Vagina (tissue), 2 donors: ENCODE measurements at regions not wholly inside any gene's neighbourhood (a gene's known extent, or its start where the extent isn't known, plus 50 kb on each side); places are given as distances from the start of the nearest gene placed in this dataset.
"Not testable (repeated sequence)": the region's sequence is repeated elsewhere in the genome, so short reads cannot be mapped to it uniquely, and the experiment has no call there.

Experiments used
- DNase-seq, 2 donors: peaks; one replicate each; pipeline ENCODE4 v3.0.0-alpha.2; 2017; ENCODE audit errors: extremely low spot score in 2 of 2
- H3K27ac ChIP-seq: fragments of 200-600 bp; sonication (generic); one replicate; pipeline ENCODE4 v1.5.1; 2019
- H3K27me3 ChIP-seq: fragments of 200-600 bp; sonication (generic); one replicate; pipeline ENCODE4 v1.5.1; 2019
- H3K36me3 ChIP-seq, 2 donors: fragments of 200-600 bp; sonication (generic); one replicate each; pipeline ENCODE4 v1.5.1; 2017 to 2019
- H3K4me1 ChIP-seq: fragments of 200-600 bp; sonication (generic); one replicate; pipeline ENCODE4 v1.5.1; 2019
- H3K4me3 ChIP-seq, 2 donors: fragments of 200-600 bp; sonication (generic); 1 replicate in 1 of 2; 2 replicates in 1 of 2; pipeline ENCODE4 v1.5.1; 2016 to 2019
- H3K9me3 ChIP-seq: fragments of 200-600 bp; sonication (generic); one replicate; pipeline ENCODE4 v1.5.1; 2019
- CTCF ChIP-seq, 3 experiments: fragments of 450-650 bp in 2 of 3; fragments of 200-600 bp in 1 of 3; sonication (generic) in 1 of 3; IDR thresholded peaks; one replicate each; pipeline ENCODE4 v1.5.1; 2017 to 2019; ENCODE audit warnings: antibody characterized with exemption in 3 of 3, mild to moderate bottlenecking in 2 of 3, moderate library complexity in 2 of 3
- POLR2A ChIP-seq, 2 donors: fragments of 450-650 bp; IDR thresholded peaks; one replicate each; pipeline ENCODE4 v1.6.1; 2017; ENCODE audit warnings: antibody characterized with exemption in 2 of 2, mild to moderate bottlenecking in 2 of 2, moderate library complexity in 2 of 2
- POLR2AphosphoS5 ChIP-seq, 2 donors: sonication (generic); formaldehyde crosslinking; IDR thresholded peaks; one replicate each; pipeline ENCODE4 v1.9.0; 2017; ENCODE audit warnings: antibody characterized with exemption in 2 of 2, mild to moderate bottlenecking in 2 of 2, low read depth in 1 of 2; ENCODE audit not compliant: insufficient read depth in 1 of 2
- intact Hi-C: fragments of 100-400 bp; cut with DNase I; formaldehyde crosslinking; loops from one replicate; pipeline ENCODE4 v1.15.1; 2023

DNA sequence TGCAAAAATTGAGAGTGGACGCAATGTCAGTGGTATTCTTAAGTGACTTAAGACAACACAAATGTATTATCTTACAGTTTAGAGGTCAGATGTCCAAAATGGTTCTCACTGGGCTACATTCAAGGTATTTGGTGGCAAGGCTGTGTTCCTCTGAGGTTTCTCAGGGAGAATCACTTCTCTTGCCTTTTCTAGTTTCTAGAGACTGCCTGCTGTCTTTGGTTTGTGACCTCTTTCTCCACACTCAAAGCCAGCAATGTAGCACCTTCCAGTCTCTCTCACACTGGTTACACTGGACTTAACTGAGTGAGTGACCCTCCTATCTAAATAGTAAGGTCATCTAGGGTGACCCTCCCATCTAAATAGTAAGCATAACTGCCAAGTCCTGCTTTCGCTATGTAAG lies 613.2 kb upstream of the COBL start:
- H3K4me3 ChIP-seq = no peak overlapping the region
- H3K36me3 ChIP-seq = no peaks in the 10 kb centered on the region
- H3K4me1 ChIP-seq = no peaks in the 10 kb centered on the region
- H3K9me3 ChIP-seq = no peaks in the 10 kb centered on the region
- no peak for DNase-seq
- intact Hi-C loops = no loop called here
- H3K27ac ChIP-seq = no peak overlapping the region
- no peaks in the 10 kb centered on the region for H3K27me3 ChIP-seq
- TF ChIP-seq POLR2AphosphoS5 (IDR thresholded peaks at IDR 0.05; ENCODE audit: insufficient read depth in 1 of 2, low read depth in 1 of 2) = no peak

- Histone ChIP-seq H3K4me1 (no peaks in the 10 kb centered on the region), H3K9me3 (no peaks in the 10 kb centered on the region), H3K27me3 (no peaks in the 10 kb centered on the region), H3K27ac (no peak overlapping the region), H3K36me3 (no peaks in the 10 kb centered on the region), H3K4me3 (no peak overlapping the region)
- TF ChIP-seq CTCF (IDR thresholded peaks at IDR 0.05) = no peak
- no peak for TF ChIP-seq POLR2AphosphoS5 (IDR thresholded peaks at IDR 0.05; ENCODE audit: insufficient read depth in 1 of 2, low read depth in 1 of 2)
- TF ChIP-seq POLR2A (IDR thresholded peaks at IDR 0.05) = no peak
- no peak for DNase-seq
- intact Hi-C loops = no loop called here
Measured at GRCh38 chr7:51927738-51928137, 611.1 kb upstream of the COBL start.

DNA sequence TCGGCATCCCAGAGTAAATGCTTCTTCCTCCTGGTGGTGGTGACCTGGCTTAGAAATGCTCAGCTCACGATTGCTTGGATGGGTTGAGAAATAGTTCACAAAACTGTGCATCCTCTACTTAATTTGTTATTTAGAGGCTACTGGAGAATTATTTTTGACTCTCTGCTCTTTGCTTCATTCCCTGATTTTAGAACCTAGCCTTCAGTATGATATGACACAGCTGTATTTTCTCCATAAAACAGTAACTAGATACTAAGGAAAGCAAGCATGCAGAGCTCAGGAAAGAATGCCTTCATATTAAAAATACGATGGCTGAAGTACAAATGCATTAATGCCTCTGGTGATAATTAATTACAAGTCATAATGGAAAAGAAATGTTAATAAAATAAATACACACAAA lies 602.0 kb upstream of the COBL start:
- H3K4me1 ChIP-seq = no peaks in the 10 kb centered on the region
- intact Hi-C loops = no loop called here
- no peak overlapping the region for H3K4me3 ChIP-seq
- H3K36me3 ChIP-seq = no peaks in the 10 kb centered on the region
- TF ChIP-seq CTCF (IDR thresholded peaks at IDR 0.05) (no peak), POLR2AphosphoS5 (IDR thresholded peaks at IDR 0.05; ENCODE audit: insufficient read depth in 1 of 2, low read depth in 1 of 2) (no peak), POLR2A (IDR thresholded peaks at IDR 0.05) (no peak)
- H3K27me3 ChIP-seq = no peaks in the 10 kb centered on the region
- H3K27ac ChIP-seq = no peak overlapping the region
- no peak for DNase-seq
- H3K9me3 ChIP-seq = no peaks in the 10 kb centered on the region

GRCh38 chr7:51901489-51901840 lies 584.9 kb upstream of the COBL start:
- TF ChIP-seq CTCF (IDR thresholded peaks at IDR 0.05) (no peak), POLR2AphosphoS5 (IDR thresholded peaks at IDR 0.05; ENCODE audit: insufficient read depth in 1 of 2, low read depth in 1 of 2) (no peak), POLR2A (IDR thresholded peaks at IDR 0.05) (no peak)
- intact Hi-C loops = no loop called here
- no peak for DNase-seq

GRCh38 chr7:51900755-51901488 lies 584.3 kb upstream of the COBL start:
- H3K27ac ChIP-seq, DNase-seq, intact Hi-C loops, H3K4me3 ChIP-seq, H3K9me3 ChIP-seq, H3K4me1 ChIP-seq, H3K27me3 ChIP-seq, H3K36me3 ChIP-seq: not testable (repeated sequence)

More at GRCh38 chr7:51901489-51901840, 584.9 kb upstream of the COBL start:
- Histone ChIP-seq H3K36me3 (no peaks in the 10 kb centered on the region), H3K4me3 (no peak overlapping the region), H3K4me1 (no peaks in the 10 kb centered on the region), H3K27me3 (no peaks in the 10 kb centered on the region), H3K9me3 (no peaks in the 10 kb centered on the region), H3K27ac (no peak overlapping the region)

- H3K9me3 ChIP-seq = no peaks in the 10 kb centered on the region
- TF ChIP-seq POLR2AphosphoS5 (IDR thresholded peaks at IDR 0.05; ENCODE audit: insufficient read depth in 1 of 2, low read depth in 1 of 2) = no peak
- TF ChIP-seq CTCF (IDR thresholded peaks at IDR 0.05) = no peak
- TF ChIP-seq POLR2A (IDR thresholded peaks at IDR 0.05) = no peak
- H3K36me3 ChIP-seq = no peaks in the 10 kb centered on the region
- no peak for DNase-seq
- no peaks in the 10 kb centered on the region for H3K4me1 ChIP-seq
- H3K4me3 ChIP-seq = no peak overlapping the region
- H3K27ac ChIP-seq = no peak overlapping the region
- no peaks in the 10 kb centered on the region for H3K27me3 ChIP-seq
- intact Hi-C loops = no loop called here
Measured at GRCh38 chr7:51899611-51900010, 583.0 kb upstream of the COBL start.
